ENCODE measurements at regions not wholly inside any gene's neighbourhood (a gene's known extent, or its start where the extent isn't known, plus 50 kb on each side); places are given as distances from the start of the nearest gene placed in this dataset.

DNA sequence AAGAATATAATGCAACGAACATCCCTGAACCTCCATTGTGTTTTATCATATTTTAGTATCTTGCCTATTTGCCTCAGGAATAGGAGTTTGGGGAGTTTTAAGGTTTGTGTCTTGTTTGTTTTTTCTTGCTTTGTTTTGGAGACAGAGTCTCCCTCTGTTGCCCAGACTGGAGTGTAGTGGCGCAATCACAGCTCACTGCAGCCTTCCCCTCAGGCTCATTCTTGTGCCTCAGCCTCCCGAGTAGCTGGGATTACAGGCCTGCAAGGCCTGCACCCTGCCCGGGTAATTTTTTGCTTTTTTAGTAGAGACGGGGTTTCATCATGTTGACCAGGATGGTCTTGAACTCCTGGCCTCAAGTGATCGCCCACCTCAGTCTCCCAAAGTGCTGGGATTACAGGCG lies 63.3 kb upstream of the CARMIL1 start:
- no peaks in the 10 kb centered on the region for H3K27me3 ChIP-seq (ENCODE audit: insufficient read depth, low read length, poor library complexity, severe bottlenecking)
- H3K4me3 ChIP-seq (ENCODE audit: low read length, poor library complexity, severe bottlenecking), result no peak overlapping the region
- H3K4me1 ChIP-seq (ENCODE audit: insufficient read depth, low read length, poor library complexity, severe bottlenecking), result no peaks in the 10 kb centered on the region
- H3F3A ChIP-seq (ENCODE audit: low read depth), result no peaks in the 10 kb centered on the region
- H3K9me3 ChIP-seq (ENCODE audit: insufficient read depth, low read depth, low read length), result no peaks in the 10 kb centered on the region
- no peaks in the 10 kb centered on the region for H3K79me2 ChIP-seq (ENCODE audit: insufficient read depth, low read length)
- no peak overlapping the region for H3K9ac ChIP-seq (ENCODE audit: low read depth, low read length, poor library complexity, severe bottlenecking)
- no peaks in the 10 kb centered on the region for H3K36me3 ChIP-seq (ENCODE audit: insufficient read depth, low read length)
- H3K9me2 ChIP-seq (replicated peaks; ENCODE audit: low read depth, low read length), result no peaks in the 10 kb centered on the region
- H4K20me1 ChIP-seq (ENCODE audit: insufficient read depth, low read length, poor library complexity, severe bottlenecking), result no peaks in the 10 kb centered on the region
- no peak overlapping the region for H2AFZ ChIP-seq (ENCODE audit: low read length)
- H3K4me2 ChIP-seq (ENCODE audit: low read depth, low read length, poor library complexity, severe bottlenecking), result no peak overlapping the region
- TF ChIP-seq, protein P1, sequence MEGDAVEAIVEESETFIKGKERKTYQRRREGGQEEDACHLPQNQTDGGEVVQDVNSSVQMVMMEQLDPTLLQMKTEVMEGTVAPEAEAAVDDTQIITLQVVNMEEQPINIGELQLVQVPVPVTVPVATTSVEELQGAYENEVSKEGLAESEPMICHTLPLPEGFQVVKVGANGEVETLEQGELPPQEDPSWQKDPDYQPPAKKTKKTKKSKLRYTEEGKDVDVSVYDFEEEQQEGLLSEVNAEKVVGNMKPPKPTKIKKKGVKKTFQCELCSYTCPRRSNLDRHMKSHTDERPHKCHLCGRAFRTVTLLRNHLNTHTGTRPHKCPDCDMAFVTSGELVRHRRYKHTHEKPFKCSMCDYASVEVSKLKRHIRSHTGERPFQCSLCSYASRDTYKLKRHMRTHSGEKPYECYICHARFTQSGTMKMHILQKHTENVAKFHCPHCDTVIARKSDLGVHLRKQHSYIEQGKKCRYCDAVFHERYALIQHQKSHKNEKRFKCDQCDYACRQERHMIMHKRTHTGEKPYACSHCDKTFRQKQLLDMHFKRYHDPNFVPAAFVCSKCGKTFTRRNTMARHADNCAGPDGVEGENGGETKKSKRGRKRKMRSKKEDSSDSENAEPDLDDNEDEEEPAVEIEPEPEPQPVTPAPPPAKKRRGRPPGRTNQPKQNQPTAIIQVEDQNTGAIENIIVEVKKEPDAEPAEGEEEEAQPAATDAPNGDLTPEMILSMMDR (conservative IDR thresholded peaks at IDR 0.05; ENCODE audit: low read length), result no peak
- no peak for TF ChIP-seq EZH2phosphoT487 (IDR thresholded peaks at IDR 0.05; ENCODE audit: borderline replicate concordance)

DNA sequence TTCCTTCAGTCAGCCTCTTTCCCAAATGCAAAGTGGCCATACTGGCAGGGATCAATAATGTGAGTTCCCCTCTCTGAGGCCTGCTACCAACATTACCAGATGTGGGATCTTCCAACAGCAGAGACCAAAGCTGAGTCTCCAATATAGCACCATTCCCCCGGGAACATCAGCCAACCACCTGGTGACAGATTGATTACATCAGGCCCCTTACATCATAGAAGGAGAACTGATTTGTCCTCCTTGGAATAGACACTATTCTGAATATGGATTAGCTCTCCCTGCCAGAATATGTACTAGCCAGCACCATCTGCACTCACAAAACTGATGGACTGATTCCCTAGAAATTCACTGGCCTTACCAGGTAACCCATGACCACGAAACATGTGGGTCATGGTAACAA lies 61.9 kb upstream of the CARMIL1 start:
- Histone ChIP-seq H3K9ac (ENCODE audit: low read depth, low read length, poor library complexity, severe bottlenecking) (no peak overlapping the region), H3K27me3 (ENCODE audit: insufficient read depth, low read length, poor library complexity, severe bottlenecking) (no peaks in the 10 kb centered on the region), H3K36me3 (ENCODE audit: insufficient read depth, low read length) (no peaks in the 10 kb centered on the region), H3F3A (ENCODE audit: low read depth) (no peaks in the 10 kb centered on the region), H2AFZ (ENCODE audit: low read length) (no peak overlapping the region), H3K9me2 (replicated peaks; ENCODE audit: low read depth, low read length) (no peaks in the 10 kb centered on the region), H3K4me3 (ENCODE audit: low read length, poor library complexity, severe bottlenecking) (no peak overlapping the region), H3K4me1 (ENCODE audit: insufficient read depth, low read length, poor library complexity, severe bottlenecking) (no peaks in the 10 kb centered on the region), H3K9me3 (ENCODE audit: insufficient read depth, low read depth, low read length) (no peaks in the 10 kb centered on the region), H3K4me2 (ENCODE audit: low read depth, low read length, poor library complexity, severe bottlenecking) (no peak overlapping the region), H3K79me2 (ENCODE audit: insufficient read depth, low read length) (no peaks in the 10 kb centered on the region), H4K20me1 (ENCODE audit: insufficient read depth, low read length, poor library complexity, severe bottlenecking) (no peaks in the 10 kb centered on the region)
- TF ChIP-seq, protein P1 (conservative IDR thresholded peaks at IDR 0.05; ENCODE audit: low read length), result no peak
- TF ChIP-seq EZH2phosphoT487 (IDR thresholded peaks at IDR 0.05; ENCODE audit: borderline replicate concordance), result no peak

DNA sequence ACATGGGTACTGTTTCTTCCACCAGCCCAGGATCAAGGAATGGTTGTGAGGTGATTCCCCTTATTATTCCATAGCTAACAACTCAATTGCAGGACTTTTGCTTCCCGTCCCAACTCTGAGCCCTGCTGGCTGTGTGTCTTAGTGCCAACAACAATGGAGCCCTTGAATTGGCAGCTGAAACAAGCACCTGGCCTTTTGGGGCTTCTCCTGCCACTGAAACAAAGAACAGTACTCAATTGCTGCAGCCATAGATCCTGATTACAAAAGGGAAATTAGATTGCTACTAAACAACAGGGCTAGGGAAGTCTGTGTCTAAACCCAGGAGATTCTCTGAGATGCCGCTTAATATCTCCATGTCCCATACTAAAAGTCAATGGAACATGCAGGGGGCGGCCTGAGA lies 61.3 kb upstream of the CARMIL1 start:
- no peaks in the 10 kb centered on the region for H3K9me2 ChIP-seq (replicated peaks; ENCODE audit: low read depth, low read length)
- no peak for TF ChIP-seq EZH2phosphoT487 (IDR thresholded peaks at IDR 0.05; ENCODE audit: borderline replicate concordance)
- TF ChIP-seq, protein P1 (conservative IDR thresholded peaks at IDR 0.05; ENCODE audit: low read length), result no peak
- no peaks in the 10 kb centered on the region for H4K20me1 ChIP-seq (ENCODE audit: insufficient read depth, low read length, poor library complexity, severe bottlenecking)
- H3K4me1 ChIP-seq (ENCODE audit: insufficient read depth, low read length, poor library complexity, severe bottlenecking), result no peaks in the 10 kb centered on the region
- no peak overlapping the region for H2AFZ ChIP-seq (ENCODE audit: low read length)
- H3K9me3 ChIP-seq (ENCODE audit: insufficient read depth, low read depth, low read length), result no peaks in the 10 kb centered on the region
- no peaks in the 10 kb centered on the region for H3K27me3 ChIP-seq (ENCODE audit: insufficient read depth, low read length, poor library complexity, severe bottlenecking)
- H3K4me3 ChIP-seq (ENCODE audit: low read length, poor library complexity, severe bottlenecking), result no peak overlapping the region
- H3K36me3 ChIP-seq (ENCODE audit: insufficient read depth, low read length), result no peaks in the 10 kb centered on the region
- no peak overlapping the region for H3K9ac ChIP-seq (ENCODE audit: low read depth, low read length, poor library complexity, severe bottlenecking)
- no peaks in the 10 kb centered on the region for H3F3A ChIP-seq (ENCODE audit: low read depth)
- H3K4me2 ChIP-seq (ENCODE audit: low read depth, low read length, poor library complexity, severe bottlenecking), result no peak overlapping the region
- H3K79me2 ChIP-seq (ENCODE audit: insufficient read depth, low read length), result no peaks in the 10 kb centered on the region

Data from Loucy (cell line).